A549 (cell line): ENCODE measurements at regions not wholly inside any gene's neighbourhood (a gene's known extent, or its start where the extent isn't known, plus 50 kb on each side); places are given as distances from the start of the nearest gene placed in this dataset.

Experiments used
- BHLHE40 ChIP-seq: IDR thresholded peaks from 2 replicates; pipeline ENCODE4 v1.6.1; 2012; ENCODE audit warnings: low read depth, low read length, inconsistent platforms
- REST ChIP-seq: fragments of 200-600 bp; sonication (generic); IDR thresholded peaks from 2 replicates; pipeline ENCODE4 v1.6.1; 2016; ENCODE audit warnings: antibody characterized with exemption, mild to moderate bottlenecking, moderate library complexity
- TP53 ChIP-seq: fragments of 250-450 bp; sonication (Bioruptor Pico); IDR thresholded peaks from 2 replicates; pipeline ENCODE4 v1.5.0; 2021; ENCODE audit warnings: mild to moderate bottlenecking, moderate library complexity

DNA sequence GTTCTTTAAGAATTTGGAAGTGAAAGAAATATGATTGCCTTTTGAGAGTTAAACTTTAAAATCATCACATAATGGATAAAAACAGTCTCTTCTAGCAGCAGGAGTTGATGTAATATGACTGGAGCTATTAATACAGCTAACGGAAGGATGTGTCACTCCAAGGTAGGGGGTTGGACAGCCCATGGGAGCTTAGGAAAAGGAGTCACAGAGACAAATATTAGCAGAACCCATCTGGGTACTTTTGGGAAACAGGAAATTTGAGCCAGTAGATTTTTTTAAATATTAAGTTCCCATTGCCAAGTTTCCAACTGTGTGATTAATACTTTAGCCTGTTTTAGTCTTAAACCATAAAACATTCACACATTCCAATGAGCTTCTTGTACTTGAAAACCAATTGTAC lies 164.7 kb upstream of the RIMS1 start:
- no peak for TF ChIP-seq TP53 (CRISPR knock-in tag)
- no peak for TF ChIP-seq REST
- no peak for TF ChIP-seq BHLHE40
